IPS-15b (cell line): ENCODE measurements at regions not wholly inside any gene's neighbourhood (a gene's known extent, or its start where the extent isn't known, plus 50 kb on each side); places are given as distances from the start of the nearest gene placed in this dataset.
"Not testable (repeated sequence)": the region's sequence is repeated elsewhere in the genome, so short reads cannot be mapped to it uniquely, and the experiment has no call there.

Experiments used
- H3K27me3 ChIP-seq: one replicate; pipeline ENCODE4 v1.6.1; 2013; ENCODE audit warnings: low read length; ENCODE audit not compliant: control insufficient read depth, insufficient read depth
- H3K36me3 ChIP-seq: one replicate; pipeline ENCODE4 v1.6.1; 2013; ENCODE audit warnings: low read length; ENCODE audit not compliant: control insufficient read depth, insufficient read depth
- H3K4me1 ChIP-seq: one replicate; pipeline ENCODE4 v1.6.1; 2013; ENCODE audit warnings: mild to moderate bottlenecking, low read length; ENCODE audit not compliant: control insufficient read depth, insufficient read depth
- H3K4me3 ChIP-seq: one replicate; pipeline ENCODE4 v1.5.1; 2013; ENCODE audit warnings: low read depth, low read length
- H3K9ac ChIP-seq: one replicate; pipeline ENCODE4 v1.6.1; 2013; ENCODE audit warnings: low read depth, mild to moderate bottlenecking, low read length
- H3K9me3 ChIP-seq: one replicate; pipeline ENCODE4 v1.6.1; 2013; ENCODE audit warnings: mild to moderate bottlenecking, low read length; ENCODE audit not compliant: control insufficient read depth, insufficient read depth

GRCh38 chr13:62377838-62378237 lies 962.2 kb upstream of the PCDH20 start:
- Histone ChIP-seq H3K9me3 (no peaks in the 10 kb centered on the region), H3K4me3 (no peak overlapping the region), H3K4me1 (no peaks in the 10 kb centered on the region), H3K9ac (no peak overlapping the region), H3K36me3 (no peaks in the 10 kb centered on the region), H3K27me3 (no peaks in the 10 kb centered on the region)

GRCh38 chr13:62375653-62376052 lies 960.0 kb upstream of the PCDH20 start:
- no peak overlapping the region for H3K9ac ChIP-seq
- no peaks in the 10 kb centered on the region for H3K27me3 ChIP-seq
- H3K4me1 ChIP-seq = no peaks in the 10 kb centered on the region
- no peaks in the 10 kb centered on the region for H3K36me3 ChIP-seq
- H3K9me3 ChIP-seq = no peaks in the 10 kb centered on the region
- no peak overlapping the region for H3K4me3 ChIP-seq

GRCh38 chr13:62371737-62372136 lies 956.1 kb upstream of the PCDH20 start:
- Histone ChIP-seq H3K4me3 (no peak overlapping the region), H3K9me3 (no peaks in the 10 kb centered on the region), H3K9ac (no peak overlapping the region), H3K4me1 (no peaks in the 10 kb centered on the region), H3K36me3 (no peaks in the 10 kb centered on the region), H3K27me3 (no peaks in the 10 kb centered on the region)

- H3K36me3 ChIP-seq, H3K9me3 ChIP-seq: not testable (repeated sequence)
These were observed 952.3 kb upstream of the PCDH20 start for GRCh38 chr13:62367971-62368370.

GRCh38 chr13:62360609-62361008 lies 945.0 kb upstream of the PCDH20 start:
- no peak overlapping the region for H3K9ac ChIP-seq
- no peaks in the 10 kb centered on the region for H3K36me3 ChIP-seq
- no peak overlapping the region for H3K4me3 ChIP-seq
- H3K4me1 ChIP-seq = peaks cover 2% of the 10 kb centered on the region
- no peaks in the 10 kb centered on the region for H3K27me3 ChIP-seq
- H3K9me3 ChIP-seq = no peaks in the 10 kb centered on the region

More at GRCh38 chr13:62367971-62368370, 952.3 kb upstream of the PCDH20 start:
- H3K4me3 ChIP-seq, H3K27me3 ChIP-seq, H3K9ac ChIP-seq, H3K4me1 ChIP-seq: not testable (repeated sequence)

- H3K27me3 ChIP-seq = no peaks in the 10 kb centered on the region
- H3K36me3 ChIP-seq = no peaks in the 10 kb centered on the region
- no peak overlapping the region for H3K4me3 ChIP-seq
- H3K4me1 ChIP-seq = peaks cover 2% of the 10 kb centered on the region
- H3K9me3 ChIP-seq = no peaks in the 10 kb centered on the region
- no peak overlapping the region for H3K9ac ChIP-seq
These were observed 942.9 kb upstream of the PCDH20 start for GRCh38 chr13:62358646-62358932.

- H3K4me3 ChIP-seq = no peak overlapping the region
- no peaks in the 10 kb centered on the region for H3K9me3 ChIP-seq
These were observed 942.4 kb upstream of the PCDH20 start for GRCh38 chr13:62357887-62358645.

GRCh38 chr13:62356977-62357376 lies 941.3 kb upstream of the PCDH20 start:
- Histone ChIP-seq H3K4me1 (peaks cover 2% of the 10 kb centered on the region), H3K4me3 (no peak overlapping the region), H3K36me3 (no peaks in the 10 kb centered on the region), H3K9me3 (no peaks in the 10 kb centered on the region), H3K27me3 (no peaks in the 10 kb centered on the region), H3K9ac (no peak overlapping the region)

More at GRCh38 chr13:62357887-62358645, 942.4 kb upstream of the PCDH20 start:
- H3K36me3 ChIP-seq = no peaks in the 10 kb centered on the region
- no peaks in the 10 kb centered on the region for H3K27me3 ChIP-seq
- no peak overlapping the region for H3K9ac ChIP-seq
- peaks cover 2% of the 10 kb centered on the region for H3K4me1 ChIP-seq

- Histone ChIP-seq H3K4me3 (no peak overlapping the region), H3K36me3 (no peaks in the 10 kb centered on the region), H3K27me3 (no peaks in the 10 kb centered on the region), H3K4me1 (no peaks in the 10 kb centered on the region), H3K9ac (no peak overlapping the region), H3K9me3 (no peaks in the 10 kb centered on the region)
These were observed 921.6 kb upstream of the PCDH20 start for GRCh38 chr13:62337109-62337880.

GRCh38 chr13:62336507-62336906 lies 920.9 kb upstream of the PCDH20 start:
- H3K36me3 ChIP-seq = no peaks in the 10 kb centered on the region
- no peak overlapping the region for H3K9ac ChIP-seq
- no peaks in the 10 kb centered on the region for H3K9me3 ChIP-seq
- no peaks in the 10 kb centered on the region for H3K4me1 ChIP-seq
- no peaks in the 10 kb centered on the region for H3K27me3 ChIP-seq
- no peak overlapping the region for H3K4me3 ChIP-seq

- no peaks in the 10 kb centered on the region for H3K27me3 ChIP-seq
- no peaks in the 10 kb centered on the region for H3K9me3 ChIP-seq
- H3K36me3 ChIP-seq = no peaks in the 10 kb centered on the region
- no peak overlapping the region for H3K4me3 ChIP-seq
- no peaks in the 10 kb centered on the region for H3K4me1 ChIP-seq
- no peak overlapping the region for H3K9ac ChIP-seq
These were observed 917.8 kb upstream of the PCDH20 start for GRCh38 chr13:62333466-62333865.

- Histone ChIP-seq H3K27me3 (no peaks in the 10 kb centered on the region), H3K4me1 (no peaks in the 10 kb centered on the region), H3K4me3 (no peak overlapping the region), H3K9ac (no peak overlapping the region), H3K9me3 (no peaks in the 10 kb centered on the region), H3K36me3 (no peaks in the 10 kb centered on the region)
These were observed 915.7 kb upstream of the PCDH20 start for GRCh38 chr13:62331384-62331783.
